Right renal pelvis (tissue), 4 donors: ENCODE measurements at regions not wholly inside any gene's neighbourhood (a gene's known extent, or its start where the extent isn't known, plus 50 kb on each side); places are given as distances from the start of the nearest gene placed in this dataset.

Experiments used
- DNase-seq, 4 donors: peaks; one replicate each; pipeline ENCODE4 v3.0.0-alpha.2; 2013; ENCODE audit warnings: low read depth in 4 of 4, low spot score in 3 of 4, missing footprints in 1 of 4

DNA sequence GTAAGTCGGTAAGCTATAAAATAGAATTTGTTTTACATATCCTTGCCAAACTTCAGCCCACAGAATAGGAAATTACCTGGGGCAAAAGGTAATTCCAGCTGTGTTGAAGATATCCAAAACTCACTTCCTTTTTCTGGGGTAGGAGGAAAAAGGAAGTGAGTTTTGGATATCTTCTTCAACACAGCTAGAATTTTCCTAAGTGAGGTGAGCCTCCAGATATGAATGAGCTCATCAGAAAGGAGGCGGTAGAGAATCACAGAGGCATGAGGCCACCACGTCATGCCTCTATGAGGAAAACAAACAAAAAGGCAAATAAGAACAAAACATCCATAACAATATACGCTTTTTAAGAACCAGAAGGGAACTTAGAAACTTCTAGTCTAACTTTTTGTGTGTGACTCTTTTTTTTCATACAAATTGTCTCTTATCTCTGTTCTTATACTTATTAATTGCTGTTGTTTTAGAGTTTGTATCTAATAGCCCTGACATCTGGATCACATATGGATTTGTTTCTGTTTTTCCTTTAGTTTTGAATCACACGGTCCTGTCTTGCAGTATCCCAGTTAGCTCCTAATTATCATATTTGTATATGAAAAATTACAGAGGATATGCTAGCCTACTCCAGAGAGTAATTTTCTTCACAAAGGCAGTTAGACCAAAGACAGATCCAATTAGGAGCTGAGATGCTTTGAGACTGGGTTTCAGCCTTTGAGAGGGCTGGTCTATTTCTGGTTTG, 104.5 kb downstream of the RBM43 start:
- DNase-seq = no peak

DNA sequence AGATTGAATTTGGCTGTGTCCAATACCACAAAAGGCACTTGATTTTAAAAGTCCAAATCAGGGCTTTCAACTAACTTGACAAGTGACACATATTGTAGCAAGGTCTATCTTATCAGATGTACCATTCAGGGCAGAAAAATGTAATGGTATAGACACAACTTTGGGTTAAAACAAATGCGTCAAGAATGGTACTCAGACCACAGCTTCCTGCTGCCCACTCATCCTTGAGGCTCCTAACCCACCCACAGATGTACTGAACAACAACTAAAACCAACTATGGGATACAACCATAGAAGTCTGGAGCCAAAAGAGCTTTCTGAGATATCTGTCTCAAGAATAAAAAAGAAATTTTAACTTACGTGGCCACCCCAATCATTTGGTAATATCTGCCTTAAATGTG, 105.2 kb downstream of the RBM43 start:
- no peak for DNase-seq

DNA sequence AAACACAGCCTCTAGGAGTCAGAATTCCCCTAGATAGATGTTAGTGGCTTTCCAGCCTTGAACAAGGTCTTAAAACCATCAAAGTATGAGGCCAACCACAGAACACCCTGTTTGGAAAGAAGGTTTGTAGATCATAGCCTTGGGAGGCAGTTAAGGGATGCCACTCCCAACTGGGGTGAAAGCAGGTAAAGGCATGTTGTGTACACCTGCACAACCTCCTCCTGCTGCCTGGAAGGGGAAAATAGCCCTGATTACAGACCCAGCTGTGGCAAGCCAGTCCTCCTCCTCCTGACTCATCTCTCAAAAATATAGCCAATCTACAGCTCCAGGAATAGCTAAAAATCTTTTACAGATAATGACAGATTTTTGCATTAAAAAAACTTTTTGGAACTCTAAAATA, 108.1 kb downstream of the RBM43 start:
- DNase-seq = no peak

DNA sequence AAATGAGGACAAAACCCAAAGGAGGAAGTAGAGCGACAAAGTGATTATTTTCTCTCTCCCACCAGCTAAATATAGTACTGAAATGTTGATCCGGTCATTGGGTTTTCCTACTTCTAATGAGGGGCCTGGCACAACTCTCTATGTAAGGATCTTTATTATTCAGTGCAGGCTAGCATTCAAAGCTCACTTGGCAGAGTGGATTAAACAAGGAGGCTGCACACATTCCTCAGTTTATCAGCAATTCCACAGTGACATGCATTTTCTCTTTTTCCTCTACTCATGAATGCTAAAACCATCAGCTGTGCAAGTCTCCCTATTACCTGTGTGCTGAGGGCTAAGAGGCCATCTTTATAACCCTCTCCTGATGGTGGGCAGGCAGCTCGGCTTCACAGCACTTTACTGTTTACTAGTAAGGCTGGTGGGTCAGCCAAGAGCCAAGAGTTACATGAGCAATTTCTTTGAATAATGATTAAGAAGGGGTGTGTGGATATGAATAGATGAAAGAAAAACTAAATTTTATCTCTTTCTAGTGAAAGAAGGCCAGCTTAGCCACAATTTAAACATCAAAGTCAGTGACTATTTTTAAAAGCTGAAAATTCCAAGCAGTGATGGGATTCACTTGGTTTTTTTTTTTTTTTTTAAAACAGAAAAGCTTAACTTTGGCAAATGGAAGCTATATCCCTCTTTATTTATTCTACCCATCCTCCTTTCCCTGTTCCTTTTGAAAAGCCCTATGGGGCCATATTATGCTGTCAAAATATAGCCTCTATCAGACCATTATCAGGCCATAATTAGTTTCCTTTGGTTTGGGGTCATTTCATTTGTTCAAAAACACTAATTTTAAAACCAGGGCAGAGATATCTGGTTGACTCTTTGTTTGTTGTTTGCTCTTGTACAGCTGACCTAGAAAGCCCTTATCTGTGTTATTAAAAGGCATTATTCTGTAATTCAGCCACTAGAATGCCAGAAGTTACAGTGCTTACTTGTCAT, 111.0 kb downstream of the RBM43 start:
- DNase-seq = no peak

DNA sequence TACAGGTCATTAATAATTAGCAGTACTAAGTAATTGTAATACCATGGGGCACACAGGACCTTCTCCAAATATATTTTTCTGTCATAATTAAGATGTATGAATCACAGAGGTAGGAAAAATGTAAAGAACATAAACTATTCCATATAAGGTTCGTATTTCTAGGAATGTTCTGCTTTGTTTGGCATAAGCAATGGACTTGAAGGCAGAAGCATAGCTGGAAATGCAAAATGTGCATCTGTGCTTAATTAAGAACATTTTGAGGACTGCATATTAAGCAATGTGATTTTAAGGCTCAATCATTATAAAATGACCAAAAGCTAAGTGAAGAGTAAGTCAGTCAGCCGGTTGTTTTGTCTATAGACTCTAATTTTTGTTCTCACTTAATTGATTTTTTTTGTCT, 123.2 kb downstream of the RBM43 start:
- no peak for DNase-seq

DNA sequence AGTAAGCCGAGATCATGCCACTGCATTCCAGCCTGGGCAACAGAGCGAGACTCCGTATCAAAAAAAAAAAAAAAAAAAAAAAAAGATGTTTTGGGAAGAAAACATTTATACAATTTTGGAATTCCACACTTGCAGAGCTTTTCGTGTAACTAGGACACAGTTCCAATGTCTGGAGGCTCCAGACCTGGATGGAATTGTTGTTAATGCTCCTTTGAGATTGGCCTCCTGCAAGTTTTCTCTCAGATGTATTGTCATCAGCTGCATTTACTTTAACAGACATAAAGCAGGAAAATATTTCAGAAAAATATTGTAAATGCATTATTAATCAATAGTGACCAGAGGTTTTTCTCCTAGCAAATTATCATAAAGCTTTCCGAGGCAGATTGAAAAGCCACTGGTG, 124.1 kb downstream of the RBM43 start:
- no peak for DNase-seq

DNA sequence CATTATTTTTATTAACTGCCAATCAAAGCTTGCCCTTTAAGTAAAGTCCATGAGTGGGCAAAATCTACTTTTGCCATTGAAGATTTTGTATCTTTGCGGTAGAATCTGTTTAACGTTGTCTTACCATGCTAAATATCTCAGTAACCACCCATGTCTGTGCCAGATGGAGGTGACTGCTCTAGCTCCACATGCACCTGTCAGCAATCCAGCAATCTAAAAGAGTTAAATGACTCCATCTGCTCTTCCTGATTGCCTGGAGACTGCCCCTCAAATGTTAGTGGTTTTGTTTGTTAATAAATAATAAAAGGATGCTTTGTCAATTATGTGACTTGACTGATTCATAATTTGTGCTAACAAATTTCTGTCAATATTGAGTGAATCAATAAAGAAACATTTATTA, 141.7 kb downstream of the RBM43 start:
- DNase-seq = no peak

DNA sequence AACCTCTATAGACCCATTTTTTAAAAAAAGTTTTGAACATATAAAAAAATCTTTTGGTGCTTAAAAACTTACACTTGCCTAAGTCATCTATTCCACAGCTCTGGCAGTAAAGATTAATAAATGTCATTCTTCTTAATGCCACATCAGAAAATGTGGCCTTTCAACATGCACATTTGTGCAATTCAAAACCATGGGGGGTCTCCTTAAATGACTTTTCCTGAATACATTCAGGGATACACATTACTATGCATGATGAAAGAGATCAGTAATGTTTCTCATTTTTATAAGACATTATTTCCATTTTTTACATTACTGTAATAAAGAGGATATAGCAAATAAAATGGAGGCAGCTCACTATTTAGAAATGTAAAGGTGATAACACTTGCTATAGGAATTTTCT, 142.3 kb downstream of the RBM43 start:
- no peak for DNase-seq

DNA sequence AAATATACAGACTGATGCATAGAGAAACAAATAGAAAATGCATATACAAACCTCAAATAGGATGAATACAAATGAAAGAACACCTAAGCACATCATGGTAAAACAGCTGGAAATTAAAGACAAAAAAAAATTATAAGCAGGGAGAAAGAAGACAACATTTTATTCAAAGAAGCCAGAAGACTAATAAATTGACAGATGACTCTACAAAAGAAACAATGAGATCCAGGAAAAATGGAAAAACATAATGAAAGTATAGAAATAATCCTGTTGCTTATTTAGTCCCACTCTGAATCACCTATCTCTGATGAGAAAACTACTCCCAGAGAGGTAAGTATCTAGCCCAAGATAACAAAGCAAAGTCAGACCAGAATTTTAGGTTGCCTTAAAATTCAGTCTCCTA, 143.4 kb downstream of the RBM43 start:
- DNase-seq = no peak

DNA sequence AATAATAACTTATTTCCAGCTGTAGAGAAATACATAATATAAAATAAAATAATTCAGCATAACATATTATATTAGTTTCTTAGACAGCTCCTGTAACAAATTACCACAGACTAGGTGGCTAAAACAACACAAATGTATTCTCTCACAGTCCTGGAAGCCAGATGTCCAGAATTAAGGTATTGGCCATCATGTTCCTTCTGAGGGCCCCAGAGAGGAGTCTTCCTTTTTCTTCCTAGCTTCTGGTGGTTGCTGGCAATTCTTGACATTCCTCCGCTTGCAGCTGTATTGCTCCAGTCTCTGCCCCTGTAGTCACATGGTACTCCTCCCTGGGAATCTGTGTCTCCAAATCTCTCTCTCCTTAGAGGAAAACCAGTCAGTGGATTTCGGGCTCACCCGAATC, 146.8 kb downstream of the RBM43 start:
- DNase-seq = no peak

DNA sequence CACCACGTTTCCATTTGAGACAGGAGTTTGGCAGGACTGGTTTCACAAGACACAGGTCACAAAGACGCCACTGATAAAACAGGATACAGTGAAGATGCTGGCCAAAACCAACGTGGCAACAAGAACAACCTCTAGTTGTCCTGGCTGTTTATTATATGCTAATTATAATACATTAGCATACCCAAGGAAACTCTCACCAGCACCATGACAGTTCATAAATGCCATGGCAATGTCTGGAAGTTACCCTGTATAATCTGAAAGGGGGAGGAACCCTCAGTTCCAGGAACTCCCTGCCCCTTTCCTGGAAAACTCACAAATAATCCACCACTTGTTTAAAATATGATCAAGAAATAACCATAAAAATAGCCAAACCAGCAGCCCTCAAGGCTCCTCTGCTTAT, 148.3 kb downstream of the RBM43 start:
- DNase-seq = no peak

DNA sequence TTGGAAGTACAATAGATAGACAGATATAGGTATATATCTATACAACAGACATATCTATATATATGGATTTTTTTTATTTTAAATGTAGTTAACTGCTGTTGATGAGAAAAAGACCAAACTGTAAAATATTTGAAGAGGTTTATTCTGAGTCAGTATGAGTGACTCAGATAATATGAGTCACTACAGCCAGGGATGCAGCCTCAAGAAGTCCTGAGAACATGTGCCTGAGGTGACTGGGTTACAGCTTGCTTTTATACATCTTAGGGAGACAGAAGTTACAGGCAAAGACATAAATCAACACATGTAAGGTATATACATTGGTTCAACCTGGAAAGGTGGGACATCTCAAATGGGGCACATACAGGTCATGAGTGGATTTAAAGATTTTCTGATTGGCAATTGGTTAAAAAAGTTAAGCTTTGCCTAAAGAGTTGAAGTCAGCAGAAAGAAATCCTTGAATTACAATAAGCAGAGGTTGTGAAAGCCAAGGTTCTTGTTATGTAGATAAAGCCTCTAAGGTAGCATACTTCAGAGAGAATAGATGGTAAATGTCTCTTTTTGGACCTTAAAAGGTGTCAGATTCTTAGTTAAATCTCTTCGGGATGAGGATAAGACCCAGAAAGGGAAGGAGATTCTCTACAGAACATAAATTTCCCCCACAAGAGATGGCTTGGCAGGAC, 149.9 kb downstream of the RBM43 start:
- no peak for DNase-seq

DNA sequence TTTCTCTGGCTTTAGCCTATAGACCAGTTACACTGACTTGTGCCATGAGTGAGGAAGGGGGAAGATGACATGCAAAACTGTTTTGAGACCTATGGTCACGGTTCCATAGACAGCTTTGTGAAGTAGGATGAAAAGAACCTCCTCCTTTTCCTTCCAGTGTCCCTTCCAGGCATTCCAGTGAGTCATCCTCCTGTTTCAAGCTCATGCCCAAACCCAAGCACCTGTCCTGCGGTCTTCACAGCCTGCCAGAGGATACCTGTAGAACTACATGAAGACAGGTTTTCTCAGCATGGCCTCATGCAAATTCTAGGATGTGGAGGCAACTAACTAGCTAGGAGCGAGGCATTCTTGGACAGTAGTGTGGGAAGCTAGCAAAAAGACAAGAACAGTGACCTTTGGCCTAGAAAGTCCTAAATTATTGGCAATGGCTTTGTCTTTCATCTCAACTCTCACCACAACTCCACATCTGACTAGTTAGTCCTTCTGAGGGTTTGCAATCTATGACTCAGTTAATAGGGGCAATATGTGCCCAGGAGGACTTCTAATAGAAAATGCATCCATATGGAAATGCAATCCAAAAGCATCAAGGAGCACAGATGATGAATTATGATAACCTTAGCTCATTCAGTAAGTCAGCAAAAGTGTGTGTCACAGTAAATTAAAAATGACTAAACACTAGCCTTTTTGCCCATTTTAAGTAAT, 154.7 kb downstream of the RBM43 start:
- no peak for DNase-seq

DNA sequence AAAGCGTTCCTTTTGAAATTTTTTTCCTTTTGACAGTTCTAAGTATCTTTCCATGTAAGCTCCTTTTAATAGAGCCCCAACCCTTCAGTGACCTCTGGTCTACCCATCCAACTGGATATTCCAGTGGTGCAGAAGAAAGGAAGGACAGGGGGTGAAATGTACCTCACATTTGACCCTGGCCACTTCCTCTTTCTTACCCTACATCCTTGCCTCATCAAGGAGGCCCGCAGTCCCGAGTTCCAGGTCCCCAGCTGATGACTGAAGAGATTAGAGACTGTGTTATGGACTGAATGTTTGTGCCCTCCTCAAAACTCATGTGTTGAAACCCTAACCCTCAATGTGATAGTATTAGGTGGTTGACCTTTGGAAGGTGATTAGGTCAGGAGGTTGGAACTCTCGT, 158.1 kb downstream of the RBM43 start:
- no peak for DNase-seq

DNA sequence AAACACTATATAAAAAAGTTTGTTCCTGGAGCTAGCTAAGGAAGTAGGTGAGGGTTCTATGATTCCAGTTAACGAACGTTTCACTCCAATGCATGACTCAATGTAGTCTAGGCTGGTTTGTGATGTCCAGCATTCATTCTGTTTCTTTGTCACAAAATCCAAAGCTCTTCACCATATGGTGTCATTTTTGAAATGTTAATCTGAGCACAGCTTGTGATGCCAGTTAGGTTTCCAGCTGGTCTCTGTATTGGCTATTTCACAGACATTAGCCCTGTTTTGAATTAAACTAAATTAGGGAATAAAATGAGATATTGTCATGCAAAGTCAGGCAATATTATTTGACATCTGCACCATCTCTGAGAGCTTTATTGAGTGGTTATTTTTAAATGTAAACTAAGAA, 159.4 kb downstream of the RBM43 start:
- DNase-seq = no peak

DNA sequence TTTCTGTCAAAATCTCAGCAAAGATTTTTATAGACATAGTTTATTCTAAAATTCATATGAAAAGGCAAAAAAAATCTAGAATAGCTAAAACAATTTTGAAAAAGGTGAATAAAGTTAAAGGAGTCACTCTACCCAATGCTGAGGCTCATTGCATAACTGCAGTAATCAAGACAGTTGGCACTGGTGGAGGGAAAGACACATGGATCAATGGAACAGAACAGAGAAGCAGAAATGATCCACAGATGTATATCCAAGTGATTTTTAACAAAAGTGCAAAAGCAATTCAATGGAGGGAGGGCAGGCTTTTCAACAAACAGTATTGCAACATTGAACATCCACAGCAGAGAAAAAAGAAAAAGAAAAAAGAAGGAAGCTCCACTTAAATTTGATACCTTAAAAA, 162.8 kb downstream of the RBM43 start:
- no peak for DNase-seq

DNA sequence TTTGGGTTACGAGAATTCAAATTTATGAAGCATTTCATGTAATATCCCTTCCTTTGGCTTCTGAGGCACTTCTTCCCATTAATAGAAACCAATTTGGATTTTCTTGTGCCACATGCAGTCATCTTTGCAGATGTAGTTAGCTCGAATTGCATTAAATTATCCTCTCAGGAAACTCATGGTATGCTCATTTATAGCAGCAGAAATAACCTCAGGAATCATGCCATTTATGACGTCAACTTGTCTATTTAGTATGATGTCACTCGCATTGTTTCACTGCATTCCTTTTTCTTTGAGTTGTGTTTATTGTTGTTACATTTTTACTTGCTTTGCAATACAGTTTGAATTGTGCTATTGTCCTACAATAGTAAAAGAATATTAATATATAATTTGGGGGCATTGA, 163.8 kb downstream of the RBM43 start:
- DNase-seq = no peak

DNA sequence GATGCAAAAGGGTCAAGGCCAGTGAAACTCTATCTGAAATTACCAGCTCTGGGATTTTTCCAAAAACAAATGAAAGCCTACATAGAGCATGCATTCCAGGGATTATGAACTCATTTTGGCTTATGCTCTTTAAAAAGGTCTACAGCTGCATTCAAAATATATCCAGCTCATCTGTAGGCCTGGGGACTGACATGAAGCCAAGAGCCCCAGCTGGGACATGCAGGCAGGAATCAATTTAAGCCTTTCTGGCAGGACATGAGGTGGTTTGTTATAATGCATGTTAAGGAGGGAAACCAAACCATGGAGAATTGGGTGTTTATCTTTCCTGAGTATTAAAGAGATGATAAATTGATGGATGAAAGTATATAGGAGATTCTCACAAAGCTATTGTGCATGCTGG, 164.5 kb downstream of the RBM43 start:
- DNase-seq = no peak

DNA sequence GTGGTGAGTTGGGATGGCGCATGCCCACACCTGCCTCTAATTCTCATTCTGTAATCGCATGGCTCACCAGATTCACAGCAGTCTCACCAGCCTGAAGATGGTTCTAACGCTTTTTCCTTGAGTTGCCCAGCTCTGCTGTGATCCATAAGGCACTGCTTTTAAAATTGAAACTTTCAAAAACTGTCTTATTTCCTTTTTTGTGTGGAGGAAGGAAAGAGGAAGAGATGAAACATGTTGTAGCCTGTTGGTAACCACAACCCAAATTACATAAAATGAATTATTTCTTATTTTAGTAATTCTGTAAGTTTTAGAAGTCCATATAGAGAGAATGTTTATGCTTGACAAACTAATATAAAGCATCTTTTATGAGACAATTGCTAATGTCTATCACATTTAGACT, 165.4 kb downstream of the RBM43 start:
- DNase-seq = no peak

DNA sequence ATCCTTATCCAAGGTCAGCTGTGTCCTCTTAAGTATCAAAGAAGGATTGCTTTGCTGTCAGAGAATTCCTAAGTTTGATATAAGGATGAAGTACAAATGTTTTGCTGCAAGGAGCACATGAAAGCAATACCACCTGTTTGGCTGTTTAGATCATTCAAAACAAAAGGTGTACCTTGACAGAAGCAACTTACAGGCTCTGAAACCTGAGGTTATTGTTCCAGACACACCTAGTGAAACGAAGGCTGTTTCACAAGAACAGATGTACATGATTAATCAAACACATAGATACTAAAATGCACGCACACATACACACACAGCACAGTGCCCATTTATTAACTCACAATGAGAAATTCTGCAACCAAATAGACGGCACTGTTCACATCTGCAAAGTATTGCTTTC, 166.2 kb downstream of the RBM43 start:
- DNase-seq = no peak

DNA sequence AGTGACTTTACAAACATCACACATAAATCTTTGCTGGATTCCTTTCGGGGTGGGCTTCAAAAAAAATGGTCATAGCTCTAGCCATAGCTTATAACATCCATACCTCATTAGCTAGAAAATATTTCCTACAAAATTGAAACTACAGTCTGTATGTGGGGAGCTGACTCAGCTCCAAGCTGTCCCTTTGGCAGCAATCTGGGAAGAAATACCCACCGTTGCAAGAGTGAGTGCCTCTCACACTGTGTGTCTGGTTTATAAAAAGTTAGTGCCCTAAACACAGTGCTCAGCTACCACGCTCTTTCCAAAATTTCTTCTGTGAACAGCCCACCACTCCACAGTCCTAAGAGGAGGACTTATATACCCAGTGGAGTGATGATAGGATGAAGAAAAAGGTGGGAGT, 170.1 kb downstream of the RBM43 start:
- DNase-seq = no peak
